SK-N-SH (cell line): ENCODE measurements at regions not wholly inside any gene's neighbourhood (a gene's known extent, or its start where the extent isn't known, plus 50 kb on each side); places are given as distances from the start of the nearest gene placed in this dataset.

Experiments
- CTCF ChIP-seq: fragments of 200-600 bp; sonication (generic); IDR thresholded peaks from 2 replicates; pipeline ENCODE4 v1.6.1; 2017; ENCODE audit warnings: antibody characterized with exemption, mild to moderate bottlenecking, moderate library complexity
- ELF1 ChIP-seq: IDR thresholded peaks from 2 replicates; pipeline ENCODE4 v1.4.0; 2012
- JUND ChIP-seq: IDR thresholded peaks from 2 replicates; pipeline ENCODE4 v1.4.0; 2012
- RFX5 ChIP-seq: IDR thresholded peaks from 2 replicates; pipeline ENCODE4 v1.6.1; 2012; ENCODE audit warnings: mild to moderate bottlenecking, improper control_type of control experiment, low read length
- RXRA ChIP-seq: IDR thresholded peaks from 2 replicates; pipeline ENCODE4 v1.4.0; 2012; ENCODE audit warnings: low read depth, mild to moderate bottlenecking, borderline replicate concordance

GRCh38 chr4:1572964-1573720 lies 111.0 kb downstream of the FAM53A start:
- no peak for TF ChIP-seq CTCF
- no peak for TF ChIP-seq JUND
- TF ChIP-seq RFX5: no peak
- no peak for TF ChIP-seq RXRA
- TF ChIP-seq ELF1: no peak
